Panc1 (cell line): ENCODE measurements at regions not wholly inside any gene's neighbourhood (a gene's known extent, or its start where the extent isn't known, plus 50 kb on each side); places are given as distances from the start of the nearest gene placed in this dataset.

Source experiments
- ATAC-seq: fragments of 200-7000 bp; cut with Tn5 transposase; 2 replicates; pipeline ENCODE4 v1.9.1; 2020; ENCODE audit warnings: mild to moderate bottlenecking, moderate library complexity
- BruUV-seq: library from RNA; stranded (reverse); fragments of 400-500 nt; replicated peaks from 2 replicates; lab custom pipeline; 2021; lab: Mats Ljungman, UMichigan
- CTCF ChIA-PET: fragments of 300-600 bp; sonication (Branson Sonifier 250); formaldehyde crosslinking; loops from one replicate; lab custom pipeline; 2022; ENCODE audit warnings: antibody characterized with exemption; lab: Charles Lee
- POLR2A ChIA-PET: fragments of 300-600 bp; sonication (Branson Sonifier 250); formaldehyde crosslinking; loops from one replicate; lab custom pipeline; 2022; ENCODE audit warnings: antibody characterized with exemption; lab: Charles Lee
- DNase-seq: peaks from one replicate; pipeline ENCODE4 v3.0.0-alpha.2; 2010; ENCODE audit warnings: low read depth, low spot score
- H3K27ac ChIP-seq: 2 replicates; pipeline ENCODE4 v1.5.1; 2011; ENCODE audit warnings: mild to moderate bottlenecking, low read length, inconsistent platforms
- H3K27me3 ChIP-seq: fragments of 200-500 bp; sonication (Bioruptor generic); 2 replicates; pipeline ENCODE4 v1.6.0; 2014; ENCODE audit warnings: low read length, inconsistent platforms; ENCODE audit not compliant: control insufficient read depth, insufficient read depth
- H3K36me3 ChIP-seq: fragments of 200-500 bp; sonication (Bioruptor generic); 2 replicates; pipeline ENCODE4 v1.5.1; 2014; ENCODE audit warnings: inconsistent platforms, mild to moderate bottlenecking, low read length, moderate library complexity; ENCODE audit not compliant: control insufficient read depth, insufficient read depth
- H3K4me1 ChIP-seq: 2 replicates; pipeline ENCODE4 v1.5.1; 2011; ENCODE audit warnings: inconsistent platforms, mild to moderate bottlenecking, low read length, moderate library complexity; ENCODE audit not compliant: control insufficient read depth, insufficient read depth
- H3K4me3 ChIP-seq, 2 experiments: 2 replicates each; pipeline ENCODE4 v1.5.1; 2011 to 2012; ENCODE audit warnings: low read depth in 2 of 2, low read length in 2 of 2, mild to moderate bottlenecking in 2 of 2, inconsistent platforms in 1 of 2, moderate library complexity in 1 of 2
- H3K9me3 ChIP-seq: fragments of 200-500 bp; sonication (Bioruptor generic); 2 replicates; pipeline ENCODE4 v1.5.1; 2014; ENCODE audit warnings: low read depth, mild to moderate bottlenecking, inconsistent platforms, low read length, moderate library complexity; ENCODE audit not compliant: control insufficient read depth, insufficient read depth
- CTCF ChIP-seq: fragments of 450-650 bp; IDR thresholded peaks from 2 replicates; pipeline ENCODE4 v1.5.1; 2017; ENCODE audit warnings: mild to moderate bottlenecking
- POLR2AphosphoS5 ChIP-seq: IDR thresholded peaks from 2 replicates; pipeline ENCODE4 v1.6.1; 2012; ENCODE audit warnings: mild to moderate bottlenecking, low read depth, low read length, moderate library complexity
- SIN3A ChIP-seq: IDR thresholded peaks from 2 replicates; pipeline ENCODE4 v1.6.1; 2012; ENCODE audit warnings: low read depth, mild to moderate bottlenecking, low read length, moderate library complexity, borderline replicate concordance; ENCODE audit not compliant: insufficient read depth
- TCF7L2 ChIP-seq: IDR thresholded peaks from 2 replicates; pipeline ENCODE4 v1.6.1; 2011; ENCODE audit warnings: mild to moderate bottlenecking, low read depth, low read length, inconsistent platforms
- in situ Hi-C: cut with HindIII; loops from 2 replicates; pipeline ENCODE4 v1.10.0; 2016; ENCODE audit warnings: low sequenced_read_pairs, low pct_unique_long_range_greater_than_20kb
- intact Hi-C: fragments of 100-400 bp; cut with micrococcal nuclease; formaldehyde crosslinking; loops from one replicate; pipeline ENCODE4 v1.10.0; 2022; ENCODE audit not compliant: unreplicated experiment
- TF ChIP-seq, protein P1 (sequence below), 2 experiments: IDR thresholded peaks; 2 replicates each; pipeline ENCODE4 v1.6.1; 2011 to 2012; ENCODE audit warnings: low read depth in 2 of 2, control low read depth in 1 of 2, low read length in 1 of 2, mild to moderate bottlenecking in 1 of 2, moderate library complexity in 1 of 2; ENCODE audit not compliant: insufficient read depth in 1 of 2

DNA sequence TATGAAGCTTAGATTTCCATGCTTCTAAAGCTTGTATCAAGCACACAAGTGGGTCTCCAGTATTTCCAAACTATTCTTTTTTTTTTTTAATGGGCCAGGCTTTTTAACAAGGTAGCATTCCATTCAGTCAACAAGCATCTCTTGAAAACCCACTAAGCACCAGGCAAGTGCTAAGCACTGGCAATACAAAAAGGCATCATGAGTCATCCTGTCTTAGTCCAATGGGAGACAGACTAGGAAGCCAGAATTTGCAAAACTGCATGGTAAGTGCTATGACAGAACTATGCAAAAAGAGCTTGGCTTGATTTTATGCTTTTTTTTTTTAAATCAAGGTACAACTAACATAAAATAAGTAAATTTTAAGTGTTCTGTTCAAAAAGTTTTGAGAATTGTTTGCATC is 109.3 kb upstream of the DST start:
- H3K4me1 ChIP-seq, result peaks cover 80% of the 10 kb centered on the region
- H3K27me3 ChIP-seq, result no peaks in the 10 kb centered on the region
- no peaks in the 10 kb centered on the region for H3K9me3 ChIP-seq
- no peak overlapping the region; the same call in 1 of the 2 replicates for H3K27ac ChIP-seq
- H3K36me3 ChIP-seq, result no peaks in the 10 kb centered on the region
- no TSS peak for BruUV-seq
- intact Hi-C loops (no loop called here), in situ Hi-C loops (no loop called here)
- TF ChIP-seq SIN3A, result no peak
- TF ChIP-seq TCF7L2, result no peak
- TF ChIP-seq, protein P1, sequence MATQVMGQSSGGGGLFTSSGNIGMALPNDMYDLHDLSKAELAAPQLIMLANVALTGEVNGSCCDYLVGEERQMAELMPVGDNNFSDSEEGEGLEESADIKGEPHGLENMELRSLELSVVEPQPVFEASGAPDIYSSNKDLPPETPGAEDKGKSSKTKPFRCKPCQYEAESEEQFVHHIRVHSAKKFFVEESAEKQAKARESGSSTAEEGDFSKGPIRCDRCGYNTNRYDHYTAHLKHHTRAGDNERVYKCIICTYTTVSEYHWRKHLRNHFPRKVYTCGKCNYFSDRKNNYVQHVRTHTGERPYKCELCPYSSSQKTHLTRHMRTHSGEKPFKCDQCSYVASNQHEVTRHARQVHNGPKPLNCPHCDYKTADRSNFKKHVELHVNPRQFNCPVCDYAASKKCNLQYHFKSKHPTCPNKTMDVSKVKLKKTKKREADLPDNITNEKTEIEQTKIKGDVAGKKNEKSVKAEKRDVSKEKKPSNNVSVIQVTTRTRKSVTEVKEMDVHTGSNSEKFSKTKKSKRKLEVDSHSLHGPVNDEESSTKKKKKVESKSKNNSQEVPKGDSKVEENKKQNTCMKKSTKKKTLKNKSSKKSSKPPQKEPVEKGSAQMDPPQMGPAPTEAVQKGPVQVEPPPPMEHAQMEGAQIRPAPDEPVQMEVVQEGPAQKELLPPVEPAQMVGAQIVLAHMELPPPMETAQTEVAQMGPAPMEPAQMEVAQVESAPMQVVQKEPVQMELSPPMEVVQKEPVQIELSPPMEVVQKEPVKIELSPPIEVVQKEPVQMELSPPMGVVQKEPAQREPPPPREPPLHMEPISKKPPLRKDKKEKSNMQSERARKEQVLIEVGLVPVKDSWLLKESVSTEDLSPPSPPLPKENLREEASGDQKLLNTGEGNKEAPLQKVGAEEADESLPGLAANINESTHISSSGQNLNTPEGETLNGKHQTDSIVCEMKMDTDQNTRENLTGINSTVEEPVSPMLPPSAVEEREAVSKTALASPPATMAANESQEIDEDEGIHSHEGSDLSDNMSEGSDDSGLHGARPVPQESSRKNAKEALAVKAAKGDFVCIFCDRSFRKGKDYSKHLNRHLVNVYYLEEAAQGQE (IDR thresholded peaks at IDR 0.05; ENCODE audit: insufficient read depth in 1 of 2, low read depth in 2 of 2, low read length in 1 of 2), result no peak
- ChIA-PET POLR2A (no interaction called here), CTCF (no interaction called here)
- DNase-seq (no peak), ATAC-seq (no peak)
- H3K4me3 ChIP-seq, result no peak overlapping the region

GRCh38 chr6:56751604-56752003 is 108.9 kb upstream of the DST start:
- H3K36me3 ChIP-seq, result no peaks in the 10 kb centered on the region
- TF ChIP-seq, protein P1 (IDR thresholded peaks at IDR 0.05; ENCODE audit: insufficient read depth in 1 of 2, low read depth in 2 of 2, low read length in 1 of 2), result no peak
- TF ChIP-seq TCF7L2 (no peak), POLR2AphosphoS5 (no peak), SIN3A (no peak), CTCF (no peak)
- ChIA-PET POLR2A (no interaction called here), CTCF (no interaction called here)
- in situ Hi-C loops, result no loop called here
- no peaks in the 10 kb centered on the region for H3K9me3 ChIP-seq
- peak overlapping the region; percentile 58 for H3K27ac ChIP-seq
- no peak for DNase-seq
- BruUV-seq, result no TSS peak
- no peak for ATAC-seq
- no peak overlapping the region for H3K4me3 ChIP-seq
- H3K27me3 ChIP-seq, result no peaks in the 10 kb centered on the region
- intact Hi-C loops, result no loop called here
- peaks cover 80% of the 10 kb centered on the region for H3K4me1 ChIP-seq
